IPS DF 6.9 (cell line): ENCODE measurements at regions not wholly inside any gene's neighbourhood (a gene's known extent, or its start where the extent isn't known, plus 50 kb on each side); places are given as distances from the start of the nearest gene placed in this dataset.
"Not testable (repeated sequence)": the region's sequence is repeated elsewhere in the genome, so short reads cannot be mapped to it uniquely, and the experiment has no call there.

Source experiments
- DNase-seq: peaks from one replicate; pipeline ENCODE4 v3.0.0-alpha.2; 2013; ENCODE audit warnings: low read depth, low spot score
- H3K27ac ChIP-seq: one replicate; pipeline ENCODE4 v1.5.1; 2013; ENCODE audit warnings: low read length, control low read depth
- H3K27me3 ChIP-seq: 2 replicates; pipeline ENCODE4 v1.6.1; 2013; ENCODE audit warnings: mild to moderate bottlenecking, low read length; ENCODE audit not compliant: control insufficient read depth, insufficient read depth
- H3K36me3 ChIP-seq: 2 replicates; pipeline ENCODE4 v1.6.1; 2013; ENCODE audit warnings: low read length; ENCODE audit not compliant: control insufficient read depth, insufficient read depth
- H3K4me1 ChIP-seq: 2 replicates; pipeline ENCODE4 v1.6.1; 2013; ENCODE audit warnings: low read length; ENCODE audit not compliant: control insufficient read depth, insufficient read depth
- H3K4me3 ChIP-seq: 2 replicates; pipeline ENCODE4 v1.5.1; 2013; ENCODE audit warnings: mild to moderate bottlenecking, low read length
- H3K9me3 ChIP-seq: 2 replicates; pipeline ENCODE4 v1.6.1; 2013; ENCODE audit warnings: low read length, inconsistent platforms; ENCODE audit not compliant: control insufficient read depth, insufficient read depth
- whole genome bisulfite sequencing: extraction: QIAGEN DNeasy Blood & Tissue Kit; methylation state at CpG from one replicate; pipeline ENCODE4 v1.1.7; 2013; ENCODE audit warnings: mixed read lengths, missing lambda C conversion rate; ENCODE audit not compliant: insufficient read length, insufficient coverage; 5-methylcytosine and 5-hydroxymethylcytosine counted together

DNA sequence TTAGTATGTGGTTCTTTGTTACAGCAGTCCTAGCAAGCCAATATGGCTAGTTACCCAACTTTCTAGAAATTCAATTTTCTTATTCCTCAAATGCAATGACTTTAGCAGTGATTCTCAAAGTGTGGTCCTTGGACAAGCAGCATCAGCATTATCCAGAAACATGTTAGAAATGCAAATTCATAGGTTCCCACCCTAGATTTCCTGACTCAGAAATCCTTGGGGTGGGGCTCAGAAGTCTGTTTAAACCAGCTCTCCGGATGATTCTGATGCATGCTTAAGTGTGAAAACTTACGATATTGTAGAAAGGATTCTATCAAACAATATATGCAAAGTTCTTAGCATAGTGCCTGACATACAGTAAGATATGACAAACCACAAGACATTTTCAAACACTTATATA is 757.1 kb downstream of the DHX35 start:
- Histone ChIP-seq H3K4me1 (no peaks in the 10 kb centered on the region), H3K27me3 (no peaks in the 10 kb centered on the region), H3K9me3 (no peaks in the 10 kb centered on the region), H3K27ac (no peak overlapping the region), H3K4me3 (no peak overlapping the region), H3K36me3 (no peaks in the 10 kb centered on the region)
- DNase-seq = no peak
- WGBS = no CpG with 5 or more reads among the region's 2 CpGs

- H3K4me1 ChIP-seq = no peaks in the 10 kb centered on the region
- DNase-seq = no peak
- no peaks in the 10 kb centered on the region for H3K27me3 ChIP-seq
- no peaks in the 10 kb centered on the region for H3K9me3 ChIP-seq
- H3K27ac ChIP-seq = no peak overlapping the region
- no peak overlapping the region for H3K4me3 ChIP-seq
- no peaks in the 10 kb centered on the region for H3K36me3 ChIP-seq
- WGBS = no CpG with 5 or more reads among the region's 5 CpGs
These were observed 755.8 kb downstream of the DHX35 start for GRCh38 chr20:39717936-39718335.

- Histone ChIP-seq H3K9me3 (no peaks in the 10 kb centered on the region), H3K27me3 (no peaks in the 10 kb centered on the region), H3K36me3 (no peaks in the 10 kb centered on the region), H3K27ac (no peak overlapping the region), H3K4me3 (no peak overlapping the region), H3K4me1 (no peaks in the 10 kb centered on the region)
- WGBS = no CpG with 5 or more reads among the region's 1 CpG
- DNase-seq = no peak
These were observed 754.7 kb downstream of the DHX35 start for GRCh38 chr20:39716796-39717341.

DNA sequence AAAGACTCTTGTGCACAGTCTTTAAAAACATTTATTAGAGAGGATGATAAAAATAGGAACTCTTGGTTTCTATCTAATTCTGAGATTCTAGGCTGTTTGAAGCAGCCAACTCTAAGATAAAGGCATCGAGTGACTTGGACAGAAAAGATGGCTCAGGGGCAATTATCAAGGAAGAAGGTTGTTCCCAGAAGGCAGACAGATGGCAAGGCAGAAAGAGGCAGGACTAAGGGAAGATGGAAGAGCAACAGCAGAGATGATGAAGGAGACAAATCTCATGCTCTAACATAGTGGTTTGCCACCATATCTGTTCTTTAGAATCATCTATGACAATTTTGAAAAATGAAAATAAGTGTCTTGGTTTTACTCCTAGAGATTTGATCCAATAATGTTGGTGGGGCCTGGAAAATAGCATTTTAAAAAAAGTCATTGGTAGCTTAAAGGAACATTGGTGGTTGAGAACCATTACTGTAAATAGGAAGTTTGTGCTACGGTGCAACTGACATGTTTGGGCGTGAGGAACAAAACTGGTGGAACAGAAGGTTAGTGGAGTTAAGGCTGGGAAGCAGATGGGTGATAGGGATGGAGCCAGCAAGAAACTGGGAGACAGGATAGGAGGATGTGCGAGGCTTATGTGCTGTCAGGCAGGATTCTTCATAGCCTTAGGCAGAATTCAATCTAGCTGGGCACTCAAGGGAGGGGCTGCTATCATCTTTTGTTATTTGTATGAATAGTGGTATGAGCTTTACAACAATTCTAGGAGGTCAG is 751.1 kb downstream of the DHX35 start:
- no peaks in the 10 kb centered on the region for H3K4me1 ChIP-seq
- no CpG with 5 or more reads among the region's 4 CpGs for WGBS
- H3K4me3 ChIP-seq = no peak overlapping the region

GRCh38 chr20:39706184-39706663 is 744.1 kb downstream of the DHX35 start:
- DNase-seq = no peak
- no peak overlapping the region for H3K27ac ChIP-seq
- WGBS = no CpG with 5 or more reads among the region's 3 CpGs

More for the DNA sequence above, 751.1 kb downstream of the DHX35 start:
- no peak for DNase-seq
- no peaks in the 10 kb centered on the region for H3K27me3 ChIP-seq
- H3K27ac ChIP-seq = no peak overlapping the region
- H3K9me3 ChIP-seq = no peaks in the 10 kb centered on the region
- no peaks in the 10 kb centered on the region for H3K36me3 ChIP-seq

GRCh38 chr20:39705032-39705431 is 742.9 kb downstream of the DHX35 start:
- no CpG with 5 or more reads among the region's 3 CpGs for WGBS
- Histone ChIP-seq H3K36me3 (no peaks in the 10 kb centered on the region), H3K27me3 (no peaks in the 10 kb centered on the region), H3K27ac (no peak overlapping the region), H3K9me3 (no peaks in the 10 kb centered on the region), H3K4me1 (peaks cover 2% of the 10 kb centered on the region; the same call in 1 of the 2 replicates), H3K4me3 (no peak overlapping the region)
- DNase-seq = no peak

More at GRCh38 chr20:39706184-39706663, 744.1 kb downstream of the DHX35 start:
- H3K4me3 ChIP-seq = no peak overlapping the region
- no peaks in the 10 kb centered on the region for H3K36me3 ChIP-seq
- H3K4me1 ChIP-seq = peaks cover 2% of the 10 kb centered on the region; the same call in 1 of the 2 replicates
- H3K27me3 ChIP-seq = no peaks in the 10 kb centered on the region
- H3K9me3 ChIP-seq = no peaks in the 10 kb centered on the region

DNA sequence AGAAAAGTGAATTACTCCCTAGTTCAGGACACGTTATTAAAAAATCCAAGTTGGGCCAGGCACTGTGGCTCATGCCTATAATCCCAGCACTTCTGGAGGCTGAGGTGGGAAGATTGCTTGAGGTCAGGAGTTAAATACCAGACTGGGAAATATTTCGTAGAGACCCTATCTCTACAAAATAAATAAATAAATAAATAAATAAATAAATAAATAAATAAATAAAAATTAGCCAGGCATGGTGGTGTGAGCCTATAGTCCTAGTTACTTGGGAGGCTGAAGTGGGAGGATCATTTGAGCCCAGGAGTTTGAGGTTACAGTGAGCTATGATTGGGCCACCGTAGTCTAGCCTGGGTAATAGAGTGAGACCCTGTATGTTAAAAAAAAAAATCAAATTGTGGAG is 741.2 kb downstream of the DHX35 start:
- H3K27me3 ChIP-seq, H3K9me3 ChIP-seq, H3K4me3 ChIP-seq, DNase-seq, H3K4me1 ChIP-seq, H3K36me3 ChIP-seq, H3K27ac ChIP-seq: not testable (repeated sequence)
- no CpG with 5 or more reads among the region's 3 CpGs for WGBS

DNA sequence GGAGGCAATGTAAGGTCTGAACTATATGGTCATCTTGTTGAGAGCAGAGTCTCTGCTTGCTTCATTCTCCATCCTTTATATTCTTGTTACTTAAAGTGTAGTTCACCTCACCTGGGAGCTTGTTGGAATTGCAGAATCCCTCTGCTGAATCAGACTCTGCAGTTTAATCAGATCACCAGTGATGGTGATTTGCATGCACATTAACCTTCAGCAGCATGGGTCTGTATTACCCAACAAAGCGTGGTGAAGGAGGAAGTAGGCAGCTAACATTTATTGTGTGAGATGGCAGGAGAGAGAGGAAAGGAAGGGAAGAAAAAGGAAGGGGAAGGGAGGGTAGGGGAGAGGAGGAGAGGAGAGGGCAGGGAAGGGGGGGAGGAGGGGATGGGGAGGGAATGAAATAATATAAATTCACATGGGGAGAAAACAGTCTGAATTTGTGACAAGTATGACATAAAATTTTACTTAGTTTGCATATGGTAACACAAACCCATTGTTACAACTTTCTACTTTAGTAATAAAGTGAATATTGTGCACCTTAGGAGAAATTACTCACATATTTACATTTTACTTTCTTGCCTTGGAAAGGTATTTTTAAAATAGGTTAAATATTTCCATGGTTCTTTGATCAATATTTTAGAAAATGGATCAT is 740.7 kb downstream of the DHX35 start:
- H3K4me3 ChIP-seq = no peak overlapping the region
- peaks cover 2% of the 10 kb centered on the region; the same call in 1 of the 2 replicates for H3K4me1 ChIP-seq
- H3K36me3 ChIP-seq = no peaks in the 10 kb centered on the region
- no peak for DNase-seq
- no CpG with 5 or more reads among the region's 1 CpG for WGBS
- no peaks in the 10 kb centered on the region for H3K27me3 ChIP-seq
- no peak overlapping the region for H3K27ac ChIP-seq
- H3K9me3 ChIP-seq = no peaks in the 10 kb centered on the region

DNA sequence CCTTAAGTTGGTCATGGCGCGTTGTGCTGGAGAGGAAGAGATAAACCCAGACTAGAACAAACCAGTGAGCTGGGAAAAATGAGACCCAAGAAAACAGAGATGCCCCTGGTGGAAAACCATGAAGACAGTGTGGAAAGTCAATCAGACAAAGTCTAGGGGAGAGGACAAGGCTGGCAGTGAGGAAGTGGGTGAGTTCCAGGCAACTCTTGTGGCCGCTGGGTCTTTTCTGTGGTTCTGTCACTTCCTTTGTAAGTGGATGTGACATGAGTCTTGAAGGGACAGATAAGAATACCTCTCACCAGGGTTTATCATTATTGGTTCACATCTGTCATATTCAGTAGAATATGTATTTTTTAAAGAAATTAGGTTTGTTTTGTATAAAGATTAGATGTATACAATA is 738.4 kb downstream of the DHX35 start:
- no CpG with 5 or more reads among the region's 3 CpGs for WGBS
- Histone ChIP-seq H3K27ac (no peak overlapping the region), H3K36me3 (no peaks in the 10 kb centered on the region), H3K4me3 (no peak overlapping the region), H3K27me3 (no peaks in the 10 kb centered on the region), H3K9me3 (no peaks in the 10 kb centered on the region), H3K4me1 (peaks cover 2% of the 10 kb centered on the region; the same call in 1 of the 2 replicates)
- DNase-seq = no peak

GRCh38 chr20:39699166-39699725 is 737.1 kb downstream of the DHX35 start:
- H3K4me3 ChIP-seq = no peak overlapping the region
- DNase-seq = no peak
- peaks cover 2% of the 10 kb centered on the region; the same call in 1 of the 2 replicates for H3K4me1 ChIP-seq
- H3K27me3 ChIP-seq = no peaks in the 10 kb centered on the region
- H3K36me3 ChIP-seq = no peaks in the 10 kb centered on the region
- WGBS = no CpG with 5 or more reads among the region's 2 CpGs
- no peak overlapping the region for H3K27ac ChIP-seq
- H3K9me3 ChIP-seq = no peaks in the 10 kb centered on the region
